ENCODE measurements at regions not wholly inside any gene's neighbourhood (a gene's known extent, or its start where the extent isn't known, plus 50 kb on each side); places are given as distances from the start of the nearest gene placed in this dataset.
"Not testable (repeated sequence)": the region's sequence is repeated elsewhere in the genome, so short reads cannot be mapped to it uniquely, and the experiment has no call there.

GRCh38 chr3:10109-10996 lies 186.2 kb upstream of the CHL1 start:
- DNase-seq: peak; percentile 79

- peak; percentile 2 for DNase-seq
Measured at GRCh38 chr3:11734-12133, 184.8 kb upstream of the CHL1 start.

- no peak for DNase-seq
Measured at GRCh38 chr3:14652-15051, 181.9 kb upstream of the CHL1 start.

GRCh38 chr3:16366-16765 lies 180.2 kb upstream of the CHL1 start:
- no peak for DNase-seq

- no peak for DNase-seq
Measured at GRCh38 chr3:20421-20820, 176.1 kb upstream of the CHL1 start.

- DNase-seq: no peak
Measured at GRCh38 chr3:24006-24405, 172.6 kb upstream of the CHL1 start.

- DNase-seq: no peak
Measured at GRCh38 chr3:25056-25455, 171.5 kb upstream of the CHL1 start.

GRCh38 chr3:35985-36384 lies 160.6 kb upstream of the CHL1 start:
- DNase-seq: not testable (repeated sequence)

GRCh38 chr3:42871-43744 lies 153.5 kb upstream of the CHL1 start:
- not testable (repeated sequence) for DNase-seq

GRCh38 chr3:44028-44676 lies 152.4 kb upstream of the CHL1 start:
- no peak for DNase-seq

GRCh38 chr3:44941-45340 lies 151.6 kb upstream of the CHL1 start:
- DNase-seq: not testable (repeated sequence)

- DNase-seq: no peak
Measured at GRCh38 chr3:46576-46975, 150.0 kb upstream of the CHL1 start.

- DNase-seq: not testable (repeated sequence)
Measured at GRCh38 chr3:53441-53840, 143.1 kb upstream of the CHL1 start.

GRCh38 chr3:54240-54639 lies 142.3 kb upstream of the CHL1 start:
- no peak for DNase-seq

GRCh38 chr3:56672-57071 lies 139.9 kb upstream of the CHL1 start:
- no peak for DNase-seq

- no peak for DNase-seq
Measured at GRCh38 chr3:59854-60253, 136.7 kb upstream of the CHL1 start.

- no peak for DNase-seq
Measured at GRCh38 chr3:63095-63765, 133.3 kb upstream of the CHL1 start.

GRCh38 chr3:69690-70089 lies 126.9 kb upstream of the CHL1 start:
- DNase-seq: no peak

GRCh38 chr3:72776-73175 lies 123.8 kb upstream of the CHL1 start:
- DNase-seq: no peak

GRCh38 chr3:73271-73670 lies 123.3 kb upstream of the CHL1 start:
- no peak for DNase-seq

- no peak for DNase-seq
Measured at GRCh38 chr3:74676-75243, 121.8 kb upstream of the CHL1 start.

- DNase-seq: no peak
Measured at GRCh38 chr3:75260-75659, 121.3 kb upstream of the CHL1 start.

GRCh38 chr3:79542-79941 lies 117.0 kb upstream of the CHL1 start:
- no peak for DNase-seq

Measured in hematopoietic multipotent progenitor cell treated with erythropoietin and hydrocortisone succinate and interleukin-3 and kit ligand, for 8 days (in vitro differentiated cells).